ENCODE measurements at regions not wholly inside any gene's neighbourhood (a gene's known extent, or its start where the extent isn't known, plus 50 kb on each side); places are given as distances from the start of the nearest gene placed in this dataset.

DNA sequence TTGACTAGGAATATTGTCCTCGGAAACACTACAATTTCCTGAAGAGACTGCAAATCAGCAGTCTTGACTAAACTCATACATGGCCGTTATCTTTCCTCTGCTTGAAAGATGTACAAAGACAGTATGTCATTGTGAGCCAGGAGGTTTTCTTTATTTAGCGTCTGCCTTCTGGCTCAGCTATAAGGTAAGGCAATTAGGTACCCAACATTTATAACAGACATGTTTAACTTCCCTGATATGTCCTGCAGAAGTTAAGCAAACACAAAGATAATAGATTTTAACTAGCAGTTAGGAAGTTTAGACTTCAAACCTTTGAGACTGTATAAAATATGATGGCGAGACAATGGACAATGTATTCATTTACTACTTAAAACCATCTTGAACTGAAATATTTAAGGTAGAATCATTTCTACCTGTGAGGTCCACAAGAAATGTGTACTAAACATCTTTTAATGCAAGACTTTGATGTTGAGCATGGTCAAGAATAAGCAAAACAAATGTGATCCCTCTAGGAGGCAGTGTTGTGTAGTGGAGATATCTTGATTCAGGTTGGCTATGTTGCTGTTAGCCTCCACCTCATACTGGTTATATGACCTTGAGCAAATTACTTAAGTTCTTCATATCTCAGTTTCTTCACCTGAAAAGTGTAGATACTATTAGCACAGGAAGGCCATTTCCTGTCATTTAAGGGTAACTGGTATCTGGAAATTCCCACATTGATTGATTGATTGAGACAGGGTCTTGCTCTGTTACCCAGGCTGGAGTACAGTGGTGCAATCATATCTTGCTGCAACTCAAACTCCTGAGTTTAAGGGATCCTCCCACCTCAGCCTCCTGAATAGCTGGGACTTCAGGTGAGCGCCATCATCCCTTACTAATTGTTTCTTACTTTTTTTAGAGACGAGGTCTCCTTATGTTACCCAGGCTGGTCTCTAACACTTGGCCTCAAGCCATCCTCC lies 96.3 kb upstream of the EEA1 start:
- Histone ChIP-seq H3K36me3 (ENCODE audit: control insufficient read depth in 2 of 2, insufficient read depth in 1 of 2, low read length in 2 of 2) (no peaks in the 10 kb centered on the region), H3K4me1 (ENCODE audit: control insufficient read depth, insufficient read depth, low read length) (no peaks in the 10 kb centered on the region; the same call in 1 of the 2 replicates), H3K4me3 (ENCODE audit: low read depth, low read length) (no peak overlapping the region), H3K9me3 (ENCODE audit: control insufficient read depth, insufficient read depth, low read depth, low read length) (no peaks in the 10 kb centered on the region), H3K27ac (ENCODE audit: extremely low read depth, low read depth, low read length) (no peak overlapping the region)
- TF ChIP-seq ZNF2 (tag by site-specific recombination; IDR thresholded peaks at IDR 0.05) = 0 out of 2 replicates have a peak, but pooled peaks have one; percentile 26
- no peak for TF ChIP-seq WT1 (tag by site-specific recombination; IDR thresholded peaks at IDR 0.05)
- TF ChIP-seq, protein P1, sequence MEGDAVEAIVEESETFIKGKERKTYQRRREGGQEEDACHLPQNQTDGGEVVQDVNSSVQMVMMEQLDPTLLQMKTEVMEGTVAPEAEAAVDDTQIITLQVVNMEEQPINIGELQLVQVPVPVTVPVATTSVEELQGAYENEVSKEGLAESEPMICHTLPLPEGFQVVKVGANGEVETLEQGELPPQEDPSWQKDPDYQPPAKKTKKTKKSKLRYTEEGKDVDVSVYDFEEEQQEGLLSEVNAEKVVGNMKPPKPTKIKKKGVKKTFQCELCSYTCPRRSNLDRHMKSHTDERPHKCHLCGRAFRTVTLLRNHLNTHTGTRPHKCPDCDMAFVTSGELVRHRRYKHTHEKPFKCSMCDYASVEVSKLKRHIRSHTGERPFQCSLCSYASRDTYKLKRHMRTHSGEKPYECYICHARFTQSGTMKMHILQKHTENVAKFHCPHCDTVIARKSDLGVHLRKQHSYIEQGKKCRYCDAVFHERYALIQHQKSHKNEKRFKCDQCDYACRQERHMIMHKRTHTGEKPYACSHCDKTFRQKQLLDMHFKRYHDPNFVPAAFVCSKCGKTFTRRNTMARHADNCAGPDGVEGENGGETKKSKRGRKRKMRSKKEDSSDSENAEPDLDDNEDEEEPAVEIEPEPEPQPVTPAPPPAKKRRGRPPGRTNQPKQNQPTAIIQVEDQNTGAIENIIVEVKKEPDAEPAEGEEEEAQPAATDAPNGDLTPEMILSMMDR (tag by site-specific recombination; IDR thresholded peaks at IDR 0.05) = peak; percentile 18; the same call in 1 of the 2 replicates
- peak; percentile 54 for TF ChIP-seq ZNF654 (tag by site-specific recombination; IDR thresholded peaks at IDR 0.05; ENCODE audit: low read depth)
- TF ChIP-seq ZBTB11 (tag by site-specific recombination; conservative IDR thresholded peaks at IDR 0.05; ENCODE audit: low read depth) = no peak
- POLR2A ChIA-PET = no interaction called here
- CTCF ChIA-PET = interaction anchor here (0.6 to 2.2 kb wide), 6 partner anchors 10 to 813 kb away, joined by 3 to 7 read pairs (median 5); no protein-coding TSS in a partner anchor

GRCh38 chr12:93027041-93027440 lies 97.9 kb upstream of the EEA1 start:
- no peak overlapping the region for H3K4me3 ChIP-seq (ENCODE audit: low read depth, low read length)
- ChIA-PET POLR2A (no interaction called here), CTCF (interaction anchor here (0.5 to 1.4 kb wide), 7 partner anchors 11 to 354 kb away, joined by 3 to 7 read pairs (median 3); no protein-coding TSS in a partner anchor)
- TF ChIP-seq RBAK (tag by site-specific recombination; IDR thresholded peaks at IDR 0.05) (no peak), ZNF354C (tag by site-specific recombination; IDR thresholded peaks at IDR 0.05; ENCODE audit: borderline replicate concordance, low read depth) (no peak)
- no peaks in the 10 kb centered on the region for H3K36me3 ChIP-seq (ENCODE audit: control insufficient read depth in 2 of 2, insufficient read depth in 1 of 2, low read length in 2 of 2)
- H3K9me3 ChIP-seq (ENCODE audit: control insufficient read depth, insufficient read depth, low read depth, low read length) = no peaks in the 10 kb centered on the region
- no peak overlapping the region for H3K27ac ChIP-seq (ENCODE audit: extremely low read depth, low read depth, low read length)
- H3K4me1 ChIP-seq (ENCODE audit: control insufficient read depth, insufficient read depth, low read length) = no peaks in the 10 kb centered on the region

DNA sequence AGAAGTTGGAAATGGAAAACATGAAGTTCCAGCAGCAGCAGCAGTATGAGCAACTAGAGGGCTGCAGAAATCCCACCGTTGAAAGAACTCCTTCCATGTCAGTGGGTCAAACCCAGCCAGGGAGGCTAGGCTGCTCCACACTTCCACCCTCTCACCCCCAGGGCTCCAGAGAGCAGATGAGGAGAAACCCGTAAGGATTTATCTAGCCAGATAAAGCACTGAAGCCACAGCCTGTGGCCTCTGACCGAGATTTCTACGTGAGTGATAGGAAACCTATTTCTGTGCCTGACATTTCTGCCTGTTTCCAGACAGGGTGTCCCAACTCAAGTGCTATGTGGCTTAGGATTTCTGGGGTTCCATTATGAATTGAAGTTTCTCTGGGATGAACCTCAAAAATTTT lies 100.0 kb upstream of the EEA1 start:
- TF ChIP-seq ZNF404 (tag by site-specific recombination; IDR thresholded peaks at IDR 0.05) = no peak
- no peak for TF ChIP-seq ZNF449 (tag by site-specific recombination; IDR thresholded peaks at IDR 0.05)
- no peak for TF ChIP-seq ZNF16 (tag by site-specific recombination; IDR thresholded peaks at IDR 0.05; ENCODE audit: low read depth)
- TF ChIP-seq ZNF23 (tag by site-specific recombination; IDR thresholded peaks at IDR 0.05; ENCODE audit: borderline replicate concordance) = no peak
- TF ChIP-seq ZNF146 (tag by site-specific recombination; IDR thresholded peaks at IDR 0.05) = no peak
- ChIA-PET CTCF (no interaction called here), POLR2A (no interaction called here)
- Histone ChIP-seq H3K4me1 (ENCODE audit: control insufficient read depth, insufficient read depth, low read length) (no peaks in the 10 kb centered on the region), H3K27ac (ENCODE audit: extremely low read depth, low read depth, low read length) (no peak overlapping the region), H3K36me3 (ENCODE audit: control insufficient read depth in 2 of 2, insufficient read depth in 1 of 2, low read length in 2 of 2) (no peaks in the 10 kb centered on the region), H3K4me3 (ENCODE audit: low read depth, low read length) (no peak overlapping the region), H3K9me3 (ENCODE audit: control insufficient read depth, insufficient read depth, low read depth, low read length) (no peaks in the 10 kb centered on the region)

All from HEK293 (cell line).